Subcutaneous abdominal adipose tissue (tissue), 5 donors: ENCODE measurements at regions not wholly inside any gene's neighbourhood (a gene's known extent, or its start where the extent isn't known, plus 50 kb on each side); places are given as distances from the start of the nearest gene placed in this dataset.
"Not testable (repeated sequence)": the region's sequence is repeated elsewhere in the genome, so short reads cannot be mapped to it uniquely, and the experiment has no call there.

Experiments
- H3K27ac ChIP-seq: one replicate; pipeline ENCODE4 v1.7.0; 2013; ENCODE audit warnings: low read depth, mild to moderate bottlenecking, inconsistent platforms, low read length, moderate library complexity
- H3K27me3 ChIP-seq, 5 donors: one replicate each; pipeline ENCODE4 v1.7.0; 2013; ENCODE audit warnings: low read length in 5 of 5, inconsistent platforms in 1 of 5; ENCODE audit not compliant: control insufficient read depth in 5 of 5, insufficient read depth in 4 of 5
- H3K36me3 ChIP-seq, 5 donors: one replicate each; pipeline ENCODE4 v1.7.0; 2013; ENCODE audit warnings: low read length in 5 of 5; ENCODE audit not compliant: control insufficient read depth in 5 of 5, insufficient read depth in 5 of 5
- H3K4me1 ChIP-seq, 5 donors: one replicate each; pipeline ENCODE4 v1.7.0; 2013; ENCODE audit warnings: low read length in 5 of 5, mild to moderate bottlenecking in 3 of 5, moderate library complexity in 1 of 5; ENCODE audit not compliant: control insufficient read depth in 5 of 5, insufficient read depth in 5 of 5
- H3K4me3 ChIP-seq, 5 donors: one replicate each; pipeline ENCODE4 v1.7.0; 2013; ENCODE audit warnings: low read length in 5 of 5, low read depth in 1 of 5
- H3K9ac ChIP-seq, 5 donors: one replicate each; pipeline ENCODE4 v1.7.0; 2013; ENCODE audit warnings: low read length in 5 of 5, mild to moderate bottlenecking in 4 of 5, moderate library complexity in 3 of 5
- H3K9me3 ChIP-seq, 5 donors: one replicate each; pipeline ENCODE4 v1.7.0; 2013; ENCODE audit warnings: low read length in 5 of 5; ENCODE audit not compliant: control insufficient read depth in 5 of 5
- donor health status: healthy.
- donor health status: healthy.
- donor health status: healthy.
- donor health status: healthy.
- donor health status: healthy.

GRCh38 chr10:121677880-121678279, 79.6 kb upstream of the FGFR2 start:
- Histone ChIP-seq H3K4me3 (no peak overlapping the region), H3K27me3 (peaks cover 0 to 4% (median 0%) of the 10 kb centered on the region in 5 donors), H3K36me3 (no peaks in the 10 kb centered on the region), H3K9me3 (peaks cover 0 to 15% (median 12%) of the 10 kb centered on the region in 5 donors), H3K9ac (no peak overlapping the region), H3K4me1 (peaks cover 0 to 6% (median 0%) of the 10 kb centered on the region in 5 donors), H3K27ac (no peak overlapping the region)

- Histone ChIP-seq H3K9me3 (peaks cover 0 to 15% (median 12%) of the 10 kb centered on the region in 5 donors), H3K4me1 (no peaks in the 10 kb centered on the region), H3K36me3 (no peaks in the 10 kb centered on the region), H3K9ac (no peak overlapping the region), H3K27me3 (peaks cover 0 to 2% (median 0%) of the 10 kb centered on the region in 5 donors), H3K4me3 (no peak overlapping the region), H3K27ac (no peak overlapping the region)
Measured at GRCh38 chr10:121675344-121675743, 77.1 kb upstream of the FGFR2 start.

- Histone ChIP-seq H3K9me3 (peaks cover 0 to 15% (median 12%) of the 10 kb centered on the region in 5 donors), H3K4me3 (no peak overlapping the region), H3K27me3 (peaks cover 0 to 2% (median 0%) of the 10 kb centered on the region in 5 donors), H3K4me1 (no peaks in the 10 kb centered on the region), H3K27ac (no peak overlapping the region), H3K36me3 (no peaks in the 10 kb centered on the region), H3K9ac (no peak overlapping the region)
Measured at GRCh38 chr10:121674885-121675284, 76.6 kb upstream of the FGFR2 start.

GRCh38 chr10:121672733-121673132, 74.5 kb upstream of the FGFR2 start:
- H3K4me1 ChIP-seq, result peaks cover 0 to 9% (median 3%) of the 10 kb centered on the region in 5 donors
- peaks cover 0 to 7% (median 4%) of the 10 kb centered on the region in 5 donors for H3K9me3 ChIP-seq
- H3K27me3 ChIP-seq, result peaks cover 0 to 2% (median 0%) of the 10 kb centered on the region in 5 donors
- H3K9ac ChIP-seq, result no peak overlapping the region
- no peak overlapping the region for H3K4me3 ChIP-seq
- H3K36me3 ChIP-seq, result no peaks in the 10 kb centered on the region
- H3K27ac ChIP-seq, result no peak overlapping the region

GRCh38 chr10:121669840-121670239, 71.6 kb upstream of the FGFR2 start:
- H3K4me3 ChIP-seq, H3K27me3 ChIP-seq, H3K9ac ChIP-seq, H3K9me3 ChIP-seq, H3K27ac ChIP-seq, H3K36me3 ChIP-seq: not testable (repeated sequence)
- peaks cover 0 to 10% (median 3%) of the 10 kb centered on the region in 5 donors for H3K4me1 ChIP-seq

GRCh38 chr10:121669028-121669374, 70.8 kb upstream of the FGFR2 start:
- peaks cover 0 to 4% (median 0%) of the 10 kb centered on the region in 5 donors for H3K27me3 ChIP-seq
- H3K9ac ChIP-seq, result no peak overlapping the region
- peaks cover 0 to 10% (median 3%) of the 10 kb centered on the region in 5 donors for H3K4me1 ChIP-seq
- H3K36me3 ChIP-seq, result no peaks in the 10 kb centered on the region
- no peak overlapping the region for H3K4me3 ChIP-seq
- H3K9me3 ChIP-seq, result no peaks in the 10 kb centered on the region
- H3K27ac ChIP-seq, result no peak overlapping the region

GRCh38 chr10:121668314-121669027, 70.2 kb upstream of the FGFR2 start:
- Histone ChIP-seq H3K27ac (no peak overlapping the region), H3K4me1 (peaks cover 0 to 10% (median 3%) of the 10 kb centered on the region in 5 donors), H3K36me3 (no peaks in the 10 kb centered on the region), H3K4me3 (no peak overlapping the region), H3K9me3 (no peaks in the 10 kb centered on the region), H3K27me3 (peaks cover 0 to 4% (median 0%) of the 10 kb centered on the region in 5 donors), H3K9ac (no peak overlapping the region)

- Histone ChIP-seq H3K4me3 (no peak overlapping the region), H3K9ac (no peak overlapping the region), H3K36me3 (no peaks in the 10 kb centered on the region), H3K4me1 (peaks cover 0 to 10% (median 3%) of the 10 kb centered on the region in 5 donors), H3K27ac (no peak overlapping the region), H3K27me3 (peaks cover 0 to 4% (median 0%) of the 10 kb centered on the region in 5 donors), H3K9me3 (no peaks in the 10 kb centered on the region)
Measured at GRCh38 chr10:121667948-121668313, 69.7 kb upstream of the FGFR2 start.

GRCh38 chr10:121665809-121666208, 67.6 kb upstream of the FGFR2 start:
- H3K27ac ChIP-seq, result no peak overlapping the region

GRCh38 chr10:121664671-121665070, 66.4 kb upstream of the FGFR2 start:
- H3K36me3 ChIP-seq, result no peaks in the 10 kb centered on the region
- no peak overlapping the region for H3K4me3 ChIP-seq
- no peaks in the 10 kb centered on the region for H3K9me3 ChIP-seq
- peaks cover 0 to 10% (median 3%) of the 10 kb centered on the region in 5 donors for H3K4me1 ChIP-seq
- H3K9ac ChIP-seq, result no peak overlapping the region
- H3K27ac ChIP-seq, result no peak overlapping the region
- peaks cover 0 to 4% (median 0%) of the 10 kb centered on the region in 5 donors for H3K27me3 ChIP-seq

More at GRCh38 chr10:121665809-121666208, 67.6 kb upstream of the FGFR2 start:
- Histone ChIP-seq H3K4me3 (no peak overlapping the region), H3K9ac (no peak overlapping the region), H3K4me1 (peaks cover 0 to 10% (median 3%) of the 10 kb centered on the region in 5 donors), H3K36me3 (no peaks in the 10 kb centered on the region), H3K9me3 (no peaks in the 10 kb centered on the region), H3K27me3 (peaks cover 0 to 4% (median 0%) of the 10 kb centered on the region in 5 donors)
